Lower lobe of right lung (tissue), 2 donors: ENCODE measurements at regions not wholly inside any gene's neighbourhood (a gene's known extent, or its start where the extent isn't known, plus 50 kb on each side); places are given as distances from the start of the nearest gene placed in this dataset.
"Not testable (repeated sequence)": the region's sequence is repeated elsewhere in the genome, so short reads cannot be mapped to it uniquely, and the experiment has no call there.

Source experiments
- ATAC-seq, 2 donors: fragments of 200-7000 bp; cut with Tn5 transposase; one replicate each; pipeline ENCODE4 v1.9.1; 2020 to 2022; ENCODE audit warnings: mild to moderate bottlenecking in 2 of 2, moderate library complexity in 2 of 2
- DNase-seq: peaks from one replicate; pipeline ENCODE4 v3.0.0-alpha.2; 2020
- H3K27ac ChIP-seq: fragments of 200-600 bp; one replicate; pipeline ENCODE4 v1.8.0; 2022
- H3K27me3 ChIP-seq: fragments of 200-600 bp; one replicate; pipeline ENCODE4 v1.8.0; 2022; ENCODE audit warnings: low read depth
- H3K36me3 ChIP-seq: fragments of 200-600 bp; one replicate; pipeline ENCODE4 v1.8.0; 2022; ENCODE audit warnings: mild to moderate bottlenecking
- H3K4me1 ChIP-seq: fragments of 200-600 bp; one replicate; pipeline ENCODE4 v1.8.0; 2022
- H3K4me3 ChIP-seq: fragments of 200-600 bp; one replicate; pipeline ENCODE4 v1.8.0; 2022; ENCODE audit warnings: mild to moderate bottlenecking
- H3K9me3 ChIP-seq: fragments of 200-600 bp; one replicate; pipeline ENCODE4 v1.8.0; 2022
- CTCF ChIP-seq: fragments of 200-600 bp; IDR thresholded peaks from one replicate; pipeline ENCODE4 v1.8.0; 2022; ENCODE audit warnings: antibody characterized with exemption, mild to moderate bottlenecking
- intact Hi-C: fragments of 100-400 bp; cut with DNase I; formaldehyde crosslinking; loops from one replicate; pipeline ENCODE4 v1.11.0; 2022
- donor health status: DM: no; HTN: yes; CAD: no; lungs with severe emphysema.

DNA sequence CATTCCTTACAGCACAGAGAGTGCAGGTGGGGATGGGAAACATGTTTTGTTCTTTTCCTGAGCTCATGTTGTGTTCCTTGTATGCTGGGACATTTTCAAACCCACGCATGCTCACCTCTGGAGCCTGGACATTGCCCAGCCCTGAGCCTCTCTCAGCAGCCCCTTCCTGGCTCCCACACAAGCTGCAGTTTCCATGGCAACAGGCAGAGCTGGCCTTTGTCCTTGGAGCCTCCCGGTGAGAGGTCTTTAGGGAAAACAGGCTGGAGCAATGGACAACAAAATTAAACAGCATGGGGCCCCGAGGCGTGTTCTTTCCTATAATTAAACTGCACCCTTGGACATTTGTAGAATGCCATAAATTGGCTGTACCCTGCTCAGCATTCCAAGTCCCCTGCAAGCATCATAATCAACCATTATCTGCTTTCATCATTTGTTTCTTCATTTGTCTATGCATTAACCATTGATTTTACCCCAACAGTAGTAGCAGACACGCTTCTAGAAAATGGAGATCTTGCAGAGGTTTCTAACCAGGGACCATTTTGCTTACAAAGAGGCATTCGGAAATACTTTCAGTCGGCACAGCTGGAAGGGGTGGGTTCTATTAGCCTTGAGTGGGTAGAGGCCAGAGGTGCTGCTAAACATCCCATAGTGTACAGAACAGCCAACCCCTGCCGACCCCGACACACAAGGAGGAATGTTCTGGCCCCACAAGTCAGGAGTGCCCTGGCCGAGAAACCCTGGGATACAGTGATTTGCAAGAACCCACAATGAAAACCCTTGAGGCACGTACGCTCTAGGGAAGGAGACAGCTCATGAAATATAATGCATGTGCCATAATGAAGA, 133.4 kb upstream of the PEG3 start:
- Histone ChIP-seq H3K4me1 (no peaks in the 10 kb centered on the region), H3K27me3 (no peaks in the 10 kb centered on the region), H3K9me3 (peaks cover 6% of the 10 kb centered on the region), H3K27ac (no peak overlapping the region), H3K4me3 (no peak overlapping the region), H3K36me3 (no peaks in the 10 kb centered on the region)
- no peak for DNase-seq
- intact Hi-C loops = no loop called here
- no peak for ATAC-seq
- no peak for TF ChIP-seq CTCF

- no peaks in the 10 kb centered on the region for H3K27me3 ChIP-seq
- H3K27ac ChIP-seq = no peak overlapping the region
- no peaks in the 10 kb centered on the region for H3K4me1 ChIP-seq
- peaks cover 6% of the 10 kb centered on the region for H3K9me3 ChIP-seq
- H3K4me3 ChIP-seq = no peak overlapping the region
- ATAC-seq (no peak), DNase-seq (no peak)
- no peaks in the 10 kb centered on the region for H3K36me3 ChIP-seq
- intact Hi-C loops = no loop called here
- TF ChIP-seq CTCF = no peak
Measured at GRCh38 chr19:56974556-56975207, 134.2 kb upstream of the PEG3 start.

- TF ChIP-seq CTCF = no peak
- Histone ChIP-seq H3K36me3 (no peaks in the 10 kb centered on the region), H3K27me3 (no peaks in the 10 kb centered on the region), H3K9me3 (peaks cover 6% of the 10 kb centered on the region), H3K27ac (no peak overlapping the region), H3K4me1 (no peaks in the 10 kb centered on the region), H3K4me3 (no peak overlapping the region)
- no peak for ATAC-seq
- intact Hi-C loops = no loop called here
- DNase-seq = no peak
Measured at GRCh38 chr19:56976300-56976699, 135.8 kb upstream of the PEG3 start.

GRCh38 chr19:56976995-56977906, 136.7 kb upstream of the PEG3 start:
- no peaks in the 10 kb centered on the region for H3K36me3 ChIP-seq
- no peaks in the 10 kb centered on the region for H3K27me3 ChIP-seq
- intact Hi-C loops = no loop called here
- no peak for TF ChIP-seq CTCF
- no peak for DNase-seq
- no peak for ATAC-seq
- H3K27ac ChIP-seq = no peak overlapping the region
- peaks cover 6% of the 10 kb centered on the region for H3K9me3 ChIP-seq
- H3K4me1 ChIP-seq = no peaks in the 10 kb centered on the region
- H3K4me3 ChIP-seq = no peak overlapping the region

GRCh38 chr19:56978023-56978565, 137.6 kb upstream of the PEG3 start:
- Histone ChIP-seq H3K27ac (no peak overlapping the region), H3K4me3 (no peak overlapping the region), H3K4me1 (no peaks in the 10 kb centered on the region), H3K27me3 (no peaks in the 10 kb centered on the region), H3K36me3 (no peaks in the 10 kb centered on the region), H3K9me3 (peaks cover 6% of the 10 kb centered on the region)
- intact Hi-C loops = no loop called here
- ATAC-seq (no peak), DNase-seq (no peak)
- no peak for TF ChIP-seq CTCF

DNA sequence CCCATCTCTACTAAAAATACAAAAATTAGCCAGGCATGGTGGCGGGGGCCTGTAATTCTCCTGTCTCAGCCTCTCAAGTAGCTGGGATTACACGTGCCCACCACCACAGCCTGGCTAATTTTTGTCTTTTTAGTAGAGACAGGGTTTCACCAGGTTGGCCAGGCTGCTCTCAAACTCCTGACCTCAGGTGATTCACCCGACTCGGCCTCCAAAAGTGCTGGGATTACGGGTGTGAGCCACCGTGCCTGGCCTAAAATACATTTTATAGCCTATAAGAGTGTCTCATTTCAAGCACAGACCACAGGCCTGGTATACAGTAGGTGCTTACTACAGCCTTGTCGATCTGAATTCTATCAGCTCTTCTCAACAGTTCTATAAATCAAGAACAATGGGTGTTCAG, 139.5 kb upstream of the USP29 start:
- H3K36me3 ChIP-seq, intact Hi-C loops, DNase-seq, H3K4me3 ChIP-seq, H3K4me1 ChIP-seq, H3K27ac ChIP-seq, H3K9me3 ChIP-seq, ATAC-seq, H3K27me3 ChIP-seq: not testable (repeated sequence)
